GM23338 (cell line): ENCODE measurements at regions not wholly inside any gene's neighbourhood (a gene's known extent, or its start where the extent isn't known, plus 50 kb on each side); places are given as distances from the start of the nearest gene placed in this dataset.

Experiments used
- ATAC-seq: fragments of 200-7000 bp; cut with Tn5 transposase; 3 replicates; pipeline ENCODE4 v1.9.1; 2020
- DNase-seq: peaks from one replicate; pipeline ENCODE4 v3.0.0-alpha.2; 2015; ENCODE audit warnings: low spot score
- H2AFZ ChIP-seq: fragments of 200-600 bp; sonication (generic); 2 replicates; pipeline ENCODE4 v1.8.0; 2016; ENCODE audit warnings: antibody characterized with exemption, mild to moderate bottlenecking, moderate library complexity
- H3F3A ChIP-seq: fragments of 200-600 bp; sonication (generic); replicated peaks from 2 replicates; pipeline ENCODE4 v1.8.0; 2017; ENCODE audit warnings: antibody characterized with exemption, mixed run types, low read depth
- H3K27ac ChIP-seq: fragments of 200-600 bp; sonication (generic); 2 replicates; pipeline ENCODE4 v1.6.1; 2016; ENCODE audit warnings: low read depth
- H3K27me3 ChIP-seq: fragments of 200-600 bp; sonication (generic); 2 replicates; pipeline ENCODE4 v1.8.0; 2016; ENCODE audit warnings: mild to moderate bottlenecking, mixed run types, moderate library complexity; ENCODE audit not compliant: insufficient read depth
- H3K36me3 ChIP-seq: fragments of 200-600 bp; sonication (generic); 2 replicates; pipeline ENCODE4 v1.8.0; 2016; ENCODE audit warnings: mild to moderate bottlenecking; ENCODE audit not compliant: insufficient read depth
- H3K4me1 ChIP-seq: fragments of 200-600 bp; sonication (generic); 2 replicates; pipeline ENCODE4 v1.8.0; 2016; ENCODE audit warnings: mild to moderate bottlenecking, moderate library complexity; ENCODE audit not compliant: insufficient read depth
- H3K4me2 ChIP-seq: fragments of 200-600 bp; sonication (generic); 2 replicates; pipeline ENCODE4 v1.7.1; 2017; ENCODE audit warnings: mixed run types
- H3K4me3 ChIP-seq: fragments of 200-600 bp; sonication (generic); 2 replicates; pipeline ENCODE4 v1.6.1; 2016; ENCODE audit warnings: mixed run types
- H3K79me2 ChIP-seq: fragments of 200-600 bp; sonication (generic); replicated peaks from 2 replicates; pipeline ENCODE4 v1.8.0; 2017; ENCODE audit warnings: mild to moderate bottlenecking; ENCODE audit not compliant: insufficient read depth
- H3K9me2 ChIP-seq: fragments of 200-600 bp; sonication (generic); 2 replicates; pipeline ENCODE4 v1.8.0; 2017; ENCODE audit not compliant: insufficient read depth
- H4K20me1 ChIP-seq: fragments of 200-600 bp; sonication (generic); replicated peaks from 2 replicates; pipeline ENCODE4 v1.8.0; 2017; ENCODE audit warnings: mild to moderate bottlenecking; ENCODE audit not compliant: insufficient read depth
- H3K27ac Mint-ChIP-seq: 2 replicates; pipeline ENCODE4 v1.8.0; 2020; ENCODE audit warnings: inconsistent platforms, mild to moderate bottlenecking, moderate library complexity, mixed read lengths
- H3K27me3 Mint-ChIP-seq: 3 replicates; pipeline ENCODE4 v1.8.0; 2022; ENCODE audit warnings: low read depth, mild to moderate bottlenecking, moderate library complexity, mixed read lengths, inconsistent platforms; ENCODE audit not compliant: insufficient read depth, poor library complexity
- H3K36me3 Mint-ChIP-seq: 3 replicates; pipeline ENCODE4 v1.8.0; 2021; ENCODE audit warnings: low read depth, mild to moderate bottlenecking, inconsistent platforms, moderate library complexity, mixed read lengths
- H3K4me1 Mint-ChIP-seq: 3 replicates; pipeline ENCODE4 v1.8.0; 2020; ENCODE audit warnings: mild to moderate bottlenecking, inconsistent platforms, mixed read lengths
- H3K4me3 Mint-ChIP-seq: 3 replicates; pipeline ENCODE4 v1.8.0; 2021; ENCODE audit warnings: moderate library complexity, mild to moderate bottlenecking, inconsistent platforms, mixed read lengths
- H3K9me3 Mint-ChIP-seq: 3 replicates; pipeline ENCODE4 v1.8.0; 2020; ENCODE audit warnings: moderate library complexity, mild to moderate bottlenecking, inconsistent platforms, mixed read lengths
- CREB1 ChIP-seq: fragments of 250-450 bp; sonication (Bioruptor Pico); IDR thresholded peaks from 2 replicates; pipeline ENCODE4 v1.5.0; 2020; ENCODE audit warnings: low read depth, mild to moderate bottlenecking, moderate library complexity
- CTCF ChIP-seq, 2 experiments: fragments of 200-600 bp in 1 of 2; sonication (generic) in 1 of 2; conservative IDR thresholded peaks; 2 replicates each; pipeline versions ENCODE4 v1.5.1 to v1.6.1; 2016 to 2017; ENCODE audit warnings: antibody characterized with exemption in 2 of 2, low read depth in 2 of 2, mild to moderate bottlenecking in 2 of 2, moderate library complexity in 1 of 2
- ETS1 ChIP-seq: IDR thresholded peaks from 2 replicates; pipeline ENCODE4 v1.6.1; 2016; ENCODE audit warnings: antibody characterized with exemption
- EZH2 ChIP-seq: fragments of 200-600 bp; sonication (generic); IDR thresholded peaks from one replicate; pipeline ENCODE4 v1.8.0; 2017; ENCODE audit warnings: antibody characterized with exemption, mild to moderate bottlenecking, low read depth; ENCODE audit not compliant: unreplicated experiment
- EZH2phosphoT487 ChIP-seq: fragments of 200-600 bp; sonication (generic); IDR thresholded peaks from one replicate; pipeline ENCODE4 v1.8.1; 2018; ENCODE audit warnings: antibody characterized with exemption; ENCODE audit not compliant: unreplicated experiment
- JUNB ChIP-seq: IDR thresholded peaks from one replicate; pipeline ENCODE4 v1.6.1; 2016; ENCODE audit warnings: antibody characterized with exemption; ENCODE audit not compliant: unreplicated experiment
- NANOG ChIP-seq: IDR thresholded peaks from 2 replicates; pipeline ENCODE4 v1.6.1; 2016; ENCODE audit warnings: antibody characterized with exemption, borderline replicate concordance
- POLR2AphosphoS5 ChIP-seq: IDR thresholded peaks from 2 replicates; pipeline ENCODE4 v1.6.1; 2016; ENCODE audit warnings: antibody characterized with exemption, low read depth
- REST ChIP-seq: IDR thresholded peaks from one replicate; pipeline ENCODE4 v1.6.1; 2018; ENCODE audit warnings: antibody characterized with exemption; ENCODE audit not compliant: unreplicated experiment
- STAT1 ChIP-seq: IDR thresholded peaks from one replicate; pipeline ENCODE4 v1.6.1; 2016; ENCODE audit warnings: antibody characterized with exemption; ENCODE audit not compliant: unreplicated experiment
- ZNF114 ChIP-seq: fragments of 250-450 bp; sonication (Bioruptor Pico); IDR thresholded peaks from 2 replicates; pipeline ENCODE4 v1.5.0; 2020; ENCODE audit warnings: mild to moderate bottlenecking, moderate library complexity
- ZNF331 ChIP-seq: fragments of 250-450 bp; sonication (Bioruptor Pico); IDR thresholded peaks from 2 replicates; pipeline ENCODE4 v1.5.0; 2020; ENCODE audit warnings: low read depth, mild to moderate bottlenecking, moderate library complexity
- ZNF462 ChIP-seq: fragments of 250-450 bp; sonication (Bioruptor Pico); IDR thresholded peaks from 2 replicates; pipeline ENCODE4 v1.5.0; 2020; ENCODE audit warnings: mild to moderate bottlenecking, moderate library complexity

GRCh38 chr4:178137732-178138471 lies 695.7 kb upstream of the AGA start:
- H3K9me2 ChIP-seq = 0 out of 2 replicates have a peak, but pooled peaks cover 3% of the 10 kb centered on the region
- no peak overlapping the region for H2AFZ ChIP-seq
- ATAC-seq (no peak), DNase-seq (no peak)
- no peaks in the 10 kb centered on the region for H3K27me3 ChIP-seq
- TF ChIP-seq NANOG (no peak), ZNF331 (CRISPR knock-in tag) (no peak), POLR2AphosphoS5 (no peak), EZH2phosphoT487 (no peak), JUNB (no peak), REST (no peak), ZNF114 (no peak), STAT1 (no peak), ZNF462 (CRISPR knock-in tag) (no peak), CTCF (conservative IDR thresholded peaks at IDR 0.05; ENCODE audit: low read depth in 2 of 2) (no peak), CREB1 (CRISPR knock-in tag) (no peak), EZH2 (no peak), ETS1 (no peak)
- H4K20me1 ChIP-seq = no peaks in the 10 kb centered on the region
- no peak overlapping the region for H3K27ac Mint-ChIP-seq
- no peaks in the 10 kb centered on the region for H3K36me3 ChIP-seq
- H3K4me3 ChIP-seq = no peak overlapping the region
- 0 out of 3 replicates have a peak, but pooled peaks cover 4% of the 10 kb centered on the region for H3K9me3 Mint-ChIP-seq
- no peaks in the 10 kb centered on the region for H3K79me2 ChIP-seq
- H3K4me3 Mint-ChIP-seq = no peak overlapping the region
- peaks cover 4% of the 10 kb centered on the region for H3K27me3 Mint-ChIP-seq
- no peaks in the 10 kb centered on the region; the same call in 2 of the 3 replicates for H3K36me3 Mint-ChIP-seq
- no peaks in the 10 kb centered on the region for H3K4me1 ChIP-seq
- no peak overlapping the region for H3K4me2 ChIP-seq
- no peak overlapping the region for H3K27ac ChIP-seq
- no peaks in the 10 kb centered on the region for H3F3A ChIP-seq
- H3K4me1 Mint-ChIP-seq = no peaks in the 10 kb centered on the region
